ENCODE measurements at regions not wholly inside any gene's neighbourhood (a gene's known extent, or its start where the extent isn't known, plus 50 kb on each side); places are given as distances from the start of the nearest gene placed in this dataset.
"Not testable (repeated sequence)": the region's sequence is repeated elsewhere in the genome, so short reads cannot be mapped to it uniquely, and the experiment has no call there.

- H3K36me3 Mint-ChIP-seq (ENCODE audit: low read depth); DNase-seq; H3K4me1 Mint-ChIP-seq; H3K27me3 Mint-ChIP-seq (ENCODE audit: low read depth, poor library complexity); H3K27ac Mint-ChIP-seq; H3K4me3 Mint-ChIP-seq: not testable (repeated sequence)
- peaks cover 39% of the 10 kb centered on the region for H3K9me3 Mint-ChIP-seq
Measured at GRCh38 chr20:26251376-26251775, 554.7 kb upstream of the ZNF337 start.

GRCh38 chr20:26250249-26251114, 553.8 kb upstream of the ZNF337 start:
- H3K4me3 Mint-ChIP-seq; H3K36me3 Mint-ChIP-seq (ENCODE audit: low read depth); DNase-seq; H3K27ac Mint-ChIP-seq; H3K27me3 Mint-ChIP-seq (ENCODE audit: low read depth, poor library complexity); H3K4me1 Mint-ChIP-seq: not testable (repeated sequence)
- peaks cover 33% of the 10 kb centered on the region for H3K9me3 Mint-ChIP-seq

GRCh38 chr20:26243731-26244130, 547.1 kb upstream of the ZNF337 start:
- H3K9me3 Mint-ChIP-seq, result peaks cover 30% of the 10 kb centered on the region
- H3K4me3 Mint-ChIP-seq, result no peak overlapping the region
- no peak overlapping the region for H3K27ac Mint-ChIP-seq
- no peaks in the 10 kb centered on the region for H3K36me3 Mint-ChIP-seq (ENCODE audit: low read depth)
- peaks cover 3% of the 10 kb centered on the region for H3K27me3 Mint-ChIP-seq (ENCODE audit: low read depth, poor library complexity)
- no peak for TF ChIP-seq CTCF (IDR thresholded peaks at IDR 0.05)
- no peaks in the 10 kb centered on the region for H3K4me1 Mint-ChIP-seq
- no peak for DNase-seq

GRCh38 chr20:26220609-26221008, 524.0 kb upstream of the ZNF337 start:
- H3K27ac Mint-ChIP-seq; H3K36me3 Mint-ChIP-seq (ENCODE audit: low read depth); H3K9me3 Mint-ChIP-seq; H3K27me3 Mint-ChIP-seq (ENCODE audit: low read depth, poor library complexity); DNase-seq; H3K4me1 Mint-ChIP-seq; H3K4me3 Mint-ChIP-seq: not testable (repeated sequence)

GRCh38 chr20:26219546-26219945, 522.9 kb upstream of the ZNF337 start:
- DNase-seq; H3K36me3 Mint-ChIP-seq (ENCODE audit: low read depth); H3K4me3 Mint-ChIP-seq; H3K27me3 Mint-ChIP-seq (ENCODE audit: low read depth, poor library complexity); H3K9me3 Mint-ChIP-seq; H3K4me1 Mint-ChIP-seq; H3K27ac Mint-ChIP-seq: not testable (repeated sequence)

- no peak overlapping the region for H3K4me3 Mint-ChIP-seq
- H3K36me3 Mint-ChIP-seq (ENCODE audit: low read depth), result no peaks in the 10 kb centered on the region
- peaks cover 13% of the 10 kb centered on the region for H3K27me3 Mint-ChIP-seq (ENCODE audit: low read depth, poor library complexity)
- H3K9me3 Mint-ChIP-seq, result no peaks in the 10 kb centered on the region
- no peak for TF ChIP-seq CTCF (IDR thresholded peaks at IDR 0.05)
- H3K4me1 Mint-ChIP-seq, result no peaks in the 10 kb centered on the region
- H3K27ac Mint-ChIP-seq, result no peak overlapping the region
- no peak for DNase-seq
Measured at GRCh38 chr20:26218301-26218700, 521.6 kb upstream of the ZNF337 start.

- Mint-ChIP-seq H3K4me3 (no peak overlapping the region), H3K27ac (no peak overlapping the region), H3K27me3 (ENCODE audit: low read depth, poor library complexity) (peaks cover 30% of the 10 kb centered on the region), H3K4me1 (no peaks in the 10 kb centered on the region), H3K36me3 (ENCODE audit: low read depth) (no peaks in the 10 kb centered on the region), H3K9me3 (no peaks in the 10 kb centered on the region)
- no peak for TF ChIP-seq CTCF (IDR thresholded peaks at IDR 0.05)
- no peak for DNase-seq
Measured at GRCh38 chr20:26216025-26216424, 519.4 kb upstream of the ZNF337 start.

GRCh38 chr20:26214991-26215390, 518.3 kb upstream of the ZNF337 start:
- Mint-ChIP-seq H3K4me3 (no peak overlapping the region), H3K9me3 (peaks cover 5% of the 10 kb centered on the region), H3K36me3 (ENCODE audit: low read depth) (no peaks in the 10 kb centered on the region), H3K27me3 (ENCODE audit: low read depth, poor library complexity) (peaks cover 35% of the 10 kb centered on the region), H3K4me1 (no peaks in the 10 kb centered on the region), H3K27ac (no peak overlapping the region)
- DNase-seq, result no peak
- no peak for TF ChIP-seq CTCF (IDR thresholded peaks at IDR 0.05)

Data from nephron progenitor cell (in vitro differentiated cells).